ENCODE measurements at regions not wholly inside any gene's neighbourhood (a gene's known extent, or its start where the extent isn't known, plus 50 kb on each side); places are given as distances from the start of the nearest gene placed in this dataset.

GRCh38 chr4:19987746-19988145 is 264.0 kb upstream of the SLIT2 start:
- no peak for DNase-seq

- DNase-seq = no peak
Observed at GRCh38 chr4:19983072-19983471, 268.6 kb upstream of the SLIT2 start.

DNA sequence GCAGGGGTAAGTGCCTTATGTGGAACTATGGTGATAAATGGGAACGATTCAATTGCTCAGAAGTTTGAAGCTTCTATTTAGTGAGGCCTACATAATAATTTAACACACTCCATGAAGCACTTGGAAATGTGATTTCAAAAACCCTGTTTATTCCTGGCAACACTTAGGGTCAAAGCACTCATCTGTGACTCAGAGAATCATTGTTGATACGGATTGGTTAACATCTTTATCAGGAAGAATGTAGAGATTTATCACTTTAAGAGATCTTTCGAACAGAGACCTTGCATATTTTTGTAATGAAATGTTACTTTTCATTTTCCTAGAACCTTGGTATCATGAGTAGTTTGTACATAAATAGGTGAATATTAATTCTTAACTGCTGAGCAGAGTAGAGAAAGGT is 269.1 kb upstream of the SLIT2 start:
- no peak for DNase-seq

GRCh38 chr4:19971829-19972228 is 279.9 kb upstream of the SLIT2 start:
- no peak for DNase-seq

- no peak for DNase-seq
Observed at GRCh38 chr4:19969492-19969891, 282.2 kb upstream of the SLIT2 start.

DNA sequence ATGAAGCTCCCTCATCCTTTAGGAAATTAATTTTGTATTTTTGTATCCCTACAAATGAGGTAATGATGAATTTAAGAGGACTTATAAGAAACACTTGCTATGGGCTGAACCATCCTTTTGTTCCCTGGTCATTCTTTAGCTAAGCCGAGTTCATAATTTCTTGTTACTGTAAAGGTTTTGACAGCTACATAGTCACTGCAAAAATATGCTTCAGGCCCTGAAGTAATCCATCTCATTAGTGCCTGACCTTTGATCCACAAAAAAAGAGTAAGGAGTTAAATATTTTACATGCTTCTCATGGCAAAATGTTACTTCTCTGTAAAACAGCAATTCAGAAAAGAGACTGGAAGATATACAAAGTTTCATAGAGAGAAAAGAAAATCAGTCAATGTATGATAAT is 290.6 kb upstream of the SLIT2 start:
- DNase-seq = no peak

- no peak for DNase-seq
Observed at GRCh38 chr4:19958848-19959247, 292.9 kb upstream of the SLIT2 start.

- no peak for DNase-seq
Observed at GRCh38 chr4:19947349-19947748, 304.4 kb upstream of the SLIT2 start.

DNA sequence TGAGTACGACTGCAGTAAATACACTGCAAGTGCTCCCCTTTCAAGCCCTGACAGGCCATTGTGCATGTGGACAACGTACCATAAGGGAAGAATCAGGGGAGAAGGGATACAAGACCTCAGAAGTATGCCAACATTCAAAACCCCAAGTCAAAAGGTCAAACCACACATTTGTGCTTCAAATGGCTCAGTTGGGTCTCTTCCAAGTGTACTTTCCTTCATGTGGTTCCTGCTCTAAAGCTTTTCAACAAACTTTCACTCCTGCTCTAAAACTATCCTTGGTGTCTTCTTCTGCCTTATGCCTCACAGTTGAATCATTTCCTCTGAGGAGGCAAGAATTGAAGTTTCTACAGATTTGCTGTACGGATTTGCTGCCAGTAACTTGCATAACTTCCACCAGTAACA is 305.7 kb upstream of the SLIT2 start:
- DNase-seq = no peak

DNA sequence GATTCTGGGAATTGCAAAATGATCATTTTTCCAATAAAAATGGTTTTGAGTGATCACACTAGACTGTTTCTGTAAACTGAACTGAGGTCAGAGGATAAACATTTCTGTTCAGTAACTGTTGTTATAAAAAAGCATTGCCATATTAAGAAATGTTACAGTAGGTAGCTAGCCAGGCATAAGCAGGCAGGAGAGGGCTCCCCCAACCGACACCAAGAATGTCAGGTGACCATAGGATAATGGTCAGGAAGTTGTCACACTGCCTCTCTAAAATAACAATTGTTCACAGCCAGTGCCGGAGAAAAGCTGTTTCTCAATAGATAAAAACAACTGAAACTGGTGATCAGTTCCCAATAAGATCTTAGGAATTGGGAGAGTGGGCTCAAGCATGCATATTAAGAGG is 306.2 kb upstream of the SLIT2 start:
- no peak for DNase-seq

- DNase-seq = no peak
Observed at GRCh38 chr4:19944806-19945205, 306.9 kb upstream of the SLIT2 start.

- no peak for DNase-seq
Observed at GRCh38 chr4:19944251-19944650, 307.5 kb upstream of the SLIT2 start.

- DNase-seq = no peak
Observed at GRCh38 chr4:19941434-19941833, 310.3 kb upstream of the SLIT2 start.

DNA sequence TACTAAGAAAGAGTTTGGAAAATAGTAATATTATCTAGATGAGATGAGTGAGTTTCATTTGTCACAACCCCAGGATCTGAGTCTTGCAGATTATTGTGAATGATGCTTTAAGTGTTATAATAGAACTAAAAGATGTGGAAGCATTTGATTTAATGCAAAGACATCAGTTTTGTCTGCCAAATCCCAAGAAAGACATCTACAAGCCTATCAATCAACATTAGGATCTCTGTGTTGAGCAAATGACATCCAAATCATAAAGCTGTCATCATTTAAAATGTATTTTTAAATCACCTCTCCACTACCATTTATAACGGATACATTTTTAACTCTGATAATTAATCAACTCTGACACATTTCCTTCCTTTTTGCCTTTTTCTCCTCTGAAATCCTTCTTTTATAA is 310.8 kb upstream of the SLIT2 start:
- DNase-seq = no peak

GRCh38 chr4:19936476-19936875 is 315.2 kb upstream of the SLIT2 start:
- DNase-seq = no peak

GRCh38 chr4:19930742-19931141 is 321.0 kb upstream of the SLIT2 start:
- no peak for DNase-seq

DNA sequence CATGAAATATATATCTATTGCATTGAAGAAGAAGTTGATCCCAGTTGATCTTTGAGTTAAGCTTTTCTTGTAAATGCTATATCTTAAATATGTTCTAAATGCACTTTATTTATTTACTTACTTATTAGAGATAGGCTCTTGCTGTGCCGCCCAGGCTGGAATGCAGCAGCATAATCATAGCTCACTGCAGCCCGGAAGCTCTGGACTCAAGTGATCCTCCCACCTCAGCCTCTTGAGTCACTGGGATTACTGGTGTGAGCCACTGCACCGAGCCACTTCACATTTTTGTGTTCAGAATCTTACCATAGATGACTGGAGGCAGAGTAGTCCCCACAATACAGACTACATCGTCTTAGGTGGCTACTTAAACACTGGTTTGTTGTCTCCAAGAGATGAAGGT is 324.3 kb upstream of the SLIT2 start:
- no peak for DNase-seq

DNA sequence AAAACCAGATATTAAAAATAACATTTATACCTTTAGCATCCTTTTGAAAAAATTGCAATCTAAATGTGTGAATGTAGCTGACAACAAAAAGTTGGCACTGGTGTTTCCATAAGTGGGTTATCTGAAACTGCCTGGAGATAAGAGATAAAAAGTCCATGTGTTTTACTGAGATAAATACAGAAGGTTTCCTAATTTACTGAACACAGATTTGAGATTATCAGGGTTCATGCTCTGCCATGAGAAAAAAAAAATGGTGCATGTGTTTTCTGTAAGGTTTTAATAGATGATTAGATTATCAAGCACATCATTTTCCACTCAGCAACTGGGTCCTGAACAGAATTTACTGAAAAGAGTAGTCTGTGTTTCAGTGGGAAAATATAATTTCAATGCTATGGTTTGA is 326.2 kb upstream of the SLIT2 start:
- DNase-seq = no peak

DNA sequence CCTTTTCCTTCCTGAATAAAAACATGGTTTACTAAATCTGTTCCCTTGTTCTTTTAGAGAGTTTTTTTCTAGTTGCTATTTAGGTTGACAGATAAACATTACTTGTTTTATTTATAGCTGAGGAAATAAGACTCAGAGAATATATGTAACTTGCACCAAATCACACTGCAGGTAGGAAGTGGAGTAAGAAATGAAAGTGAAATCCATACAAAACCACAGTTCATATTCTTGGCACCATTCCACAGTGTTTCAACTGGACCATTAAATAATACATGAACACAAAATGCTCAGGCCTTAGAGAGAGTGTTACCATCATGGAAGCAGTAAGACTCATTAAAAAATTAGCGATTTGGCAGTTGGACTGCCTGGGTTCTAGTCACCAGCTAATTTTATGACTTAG is 326.9 kb upstream of the SLIT2 start:
- DNase-seq = no peak

GRCh38 chr4:19915276-19915675 is 336.4 kb upstream of the SLIT2 start:
- DNase-seq = no peak

GRCh38 chr4:19913650-19914049 is 338.1 kb upstream of the SLIT2 start:
- DNase-seq = no peak

DNA sequence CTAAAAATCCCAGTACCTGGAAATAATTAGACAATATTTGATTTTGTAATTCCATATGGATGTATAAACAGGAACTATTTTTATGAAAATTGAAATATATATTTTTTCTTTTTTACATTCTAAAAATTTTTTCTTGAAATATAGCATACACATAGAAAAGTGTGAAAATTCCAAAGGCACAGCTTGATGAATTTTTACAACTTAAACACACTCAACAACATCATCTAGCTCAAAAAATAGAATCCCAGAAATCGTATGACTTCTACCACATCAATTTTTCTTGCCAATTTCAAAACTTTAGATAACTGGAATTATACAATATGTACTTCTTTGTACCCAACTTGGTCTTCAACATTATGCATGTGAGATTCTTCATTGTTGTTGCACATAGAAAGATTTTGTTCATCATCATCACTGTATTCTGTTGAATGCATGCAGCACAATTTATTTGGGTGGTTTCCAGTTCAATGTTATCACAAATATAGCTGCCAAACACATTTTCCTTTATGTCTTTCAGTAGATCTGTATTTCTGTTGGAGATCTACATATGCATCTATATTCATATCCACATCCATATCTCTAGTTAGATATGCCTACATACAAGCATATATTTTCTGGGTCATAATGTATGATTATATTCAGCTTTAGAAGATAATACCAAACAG is 340.7 kb upstream of the SLIT2 start:
- DNase-seq = no peak

- DNase-seq = no peak
Observed at GRCh38 chr4:19905024-19905423, 346.7 kb upstream of the SLIT2 start.

DNA sequence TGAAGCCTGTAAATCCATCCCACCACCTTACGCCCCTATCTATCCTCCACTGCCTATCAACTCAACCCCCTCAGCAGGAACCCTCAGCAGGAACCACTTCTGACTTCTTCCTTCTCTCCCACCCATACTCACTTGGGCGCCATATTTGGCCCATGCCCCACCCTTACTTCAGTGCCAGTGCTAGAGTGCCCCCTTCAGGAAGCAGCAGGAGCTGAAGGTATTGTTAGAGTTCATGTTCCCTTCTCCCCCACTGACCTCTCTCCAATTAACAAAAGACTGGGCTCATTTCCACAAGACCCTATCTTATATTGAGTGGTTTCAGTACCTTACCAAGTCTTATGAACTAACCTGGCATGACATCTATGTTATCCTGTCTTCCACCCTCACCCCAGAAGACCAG is 363.1 kb upstream of the SLIT2 start:
- no peak for DNase-seq

DNA sequence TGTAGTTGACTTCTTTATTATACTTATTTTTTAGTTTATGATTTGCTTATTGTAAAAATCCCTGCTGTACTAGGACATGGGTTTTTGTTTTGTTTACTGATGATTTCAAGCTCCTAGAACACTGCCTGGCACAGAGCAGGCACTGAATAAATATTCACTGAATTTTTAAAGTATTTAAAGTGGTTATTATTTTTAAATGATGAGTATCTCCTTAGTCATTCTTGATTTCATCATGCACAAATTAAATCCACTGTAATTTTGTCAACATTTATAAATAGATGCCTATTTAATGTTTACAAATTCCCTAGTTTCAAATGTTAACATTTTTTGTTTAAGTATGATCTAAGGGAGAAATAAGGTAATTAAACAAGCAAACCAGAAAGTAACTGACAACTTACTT is 367.9 kb upstream of the SLIT2 start:
- no peak for DNase-seq

- no peak for DNase-seq
Observed at GRCh38 chr4:19880206-19880605, 371.5 kb upstream of the SLIT2 start.

All from stimulated activated CD4-positive, alpha-beta T cell treated with anti-CD3 and anti-CD28 coated beads, Interleukin-2, amount 100 ng/mL, for 48 hours (primary cell).